ENCODE measurements at regions not wholly inside any gene's neighbourhood (a gene's known extent, or its start where the extent isn't known, plus 50 kb on each side); places are given as distances from the start of the nearest gene placed in this dataset.
"Not testable (repeated sequence)": the region's sequence is repeated elsewhere in the genome, so short reads cannot be mapped to it uniquely, and the experiment has no call there.

DNA sequence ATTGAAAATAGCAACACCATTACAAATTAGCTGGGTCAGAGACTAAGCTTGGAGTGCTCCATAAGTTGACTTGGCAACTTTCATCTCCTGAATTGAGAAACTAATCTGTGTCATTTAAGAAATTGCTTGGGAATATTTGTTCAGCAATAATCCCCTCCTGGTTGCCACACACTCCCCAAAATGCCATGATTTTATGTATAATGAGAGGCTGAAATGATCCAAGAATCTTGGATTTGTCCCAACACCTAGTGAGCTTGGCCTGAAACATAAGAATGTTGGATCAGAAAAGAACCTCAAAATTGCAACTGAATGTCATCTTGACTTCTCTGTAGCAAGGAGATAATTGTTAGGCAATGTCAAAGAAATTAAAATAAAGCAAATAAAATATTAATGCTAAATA is 805.9 kb upstream of the ADAMTS5 start:
- peak in 2 of 3 donors; percentile 12 to 30 for DNase-seq
- Histone ChIP-seq H3K4me3 (no peak overlapping the region), H3K9me3 (ENCODE audit: control insufficient read depth in 4 of 4, insufficient read depth in 3 of 4, low read length in 3 of 4) (peaks cover 0 to 2% (median 0%) of the 10 kb centered on the region in 4 donors), H3K4me1 (ENCODE audit: control insufficient read depth in 5 of 5, insufficient read depth in 5 of 5, low read length in 5 of 5) (peaks cover 0 to 3% (median 0%) of the 10 kb centered on the region in 5 donors), H3K36me3 (ENCODE audit: control insufficient read depth in 4 of 4, insufficient read depth in 4 of 4, low read length in 4 of 4) (no peaks in the 10 kb centered on the region), H3K27ac (ENCODE audit: low read depth in 1 of 2, low read length in 1 of 2) (no peak overlapping the region), H3K27me3 (ENCODE audit: control insufficient read depth in 3 of 3, insufficient read depth in 3 of 3, low read length in 2 of 3) (no peaks in the 10 kb centered on the region), H3K9ac (ENCODE audit: insufficient read depth in 1 of 2, low read length in 2 of 2) (no peak overlapping the region)
- TF ChIP-seq, protein P1, sequence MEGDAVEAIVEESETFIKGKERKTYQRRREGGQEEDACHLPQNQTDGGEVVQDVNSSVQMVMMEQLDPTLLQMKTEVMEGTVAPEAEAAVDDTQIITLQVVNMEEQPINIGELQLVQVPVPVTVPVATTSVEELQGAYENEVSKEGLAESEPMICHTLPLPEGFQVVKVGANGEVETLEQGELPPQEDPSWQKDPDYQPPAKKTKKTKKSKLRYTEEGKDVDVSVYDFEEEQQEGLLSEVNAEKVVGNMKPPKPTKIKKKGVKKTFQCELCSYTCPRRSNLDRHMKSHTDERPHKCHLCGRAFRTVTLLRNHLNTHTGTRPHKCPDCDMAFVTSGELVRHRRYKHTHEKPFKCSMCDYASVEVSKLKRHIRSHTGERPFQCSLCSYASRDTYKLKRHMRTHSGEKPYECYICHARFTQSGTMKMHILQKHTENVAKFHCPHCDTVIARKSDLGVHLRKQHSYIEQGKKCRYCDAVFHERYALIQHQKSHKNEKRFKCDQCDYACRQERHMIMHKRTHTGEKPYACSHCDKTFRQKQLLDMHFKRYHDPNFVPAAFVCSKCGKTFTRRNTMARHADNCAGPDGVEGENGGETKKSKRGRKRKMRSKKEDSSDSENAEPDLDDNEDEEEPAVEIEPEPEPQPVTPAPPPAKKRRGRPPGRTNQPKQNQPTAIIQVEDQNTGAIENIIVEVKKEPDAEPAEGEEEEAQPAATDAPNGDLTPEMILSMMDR (IDR thresholded peaks at IDR 0.05; ENCODE audit: control extremely low read depth, extremely low read depth) = no peak
- ATAC-seq (ENCODE audit: insufficient read depth, low FRiP score) = no peak

DNA sequence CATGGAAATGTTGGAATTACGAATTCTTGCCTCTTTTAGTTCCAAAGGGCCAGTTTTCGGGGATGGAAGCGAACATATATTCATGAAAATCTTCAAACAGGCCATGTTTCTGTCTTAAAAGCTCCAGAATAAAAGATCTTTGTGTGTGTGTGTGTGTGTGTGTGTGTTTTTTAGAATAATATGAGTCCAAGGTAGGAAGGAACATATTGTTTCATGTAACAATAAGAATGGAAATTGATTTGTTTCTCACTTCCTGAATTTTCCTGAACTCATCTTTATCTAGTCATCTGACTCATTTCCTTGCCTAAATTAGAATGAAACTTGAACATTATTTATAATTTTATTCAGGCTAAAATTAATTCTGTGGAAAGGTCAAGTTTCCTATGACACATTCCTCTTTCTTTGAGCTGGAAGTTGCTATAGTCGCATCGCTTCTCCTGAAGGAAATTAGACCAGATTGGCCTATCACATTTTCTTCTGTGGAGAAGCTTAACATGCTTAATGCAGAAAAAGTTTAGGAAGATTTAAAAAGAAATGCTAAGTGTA is 805.1 kb upstream of the ADAMTS5 start:
- TF ChIP-seq, protein P1 (IDR thresholded peaks at IDR 0.05; ENCODE audit: control extremely low read depth, extremely low read depth) = no peak
- peak overlapping the region in 1 of 2 donors; percentile 29 for H3K27ac ChIP-seq (ENCODE audit: low read depth in 1 of 2, low read length in 1 of 2)
- no peaks in the 10 kb centered on the region for H3K27me3 ChIP-seq (ENCODE audit: control insufficient read depth in 3 of 3, insufficient read depth in 3 of 3, low read length in 2 of 3)
- WGBS, 2 donors = 77 to 80% methylated on average over 5 of the region's 5 CpGs
- no peak overlapping the region for H3K4me3 ChIP-seq
- ATAC-seq (ENCODE audit: insufficient read depth, low FRiP score) = no peak
- no peaks in the 10 kb centered on the region for H3K9me3 ChIP-seq (ENCODE audit: control insufficient read depth in 4 of 4, insufficient read depth in 3 of 4, low read length in 3 of 4)
- no peak for DNase-seq
- no peaks in the 10 kb centered on the region for H3K36me3 ChIP-seq (ENCODE audit: control insufficient read depth in 4 of 4, insufficient read depth in 4 of 4, low read length in 4 of 4)
- no peak overlapping the region for H3K9ac ChIP-seq (ENCODE audit: insufficient read depth in 1 of 2, low read length in 2 of 2)
- H3K4me1 ChIP-seq (ENCODE audit: control insufficient read depth in 5 of 5, insufficient read depth in 5 of 5, low read length in 5 of 5) = peaks cover 0 to 3% (median 0%) of the 10 kb centered on the region in 5 donors

DNA sequence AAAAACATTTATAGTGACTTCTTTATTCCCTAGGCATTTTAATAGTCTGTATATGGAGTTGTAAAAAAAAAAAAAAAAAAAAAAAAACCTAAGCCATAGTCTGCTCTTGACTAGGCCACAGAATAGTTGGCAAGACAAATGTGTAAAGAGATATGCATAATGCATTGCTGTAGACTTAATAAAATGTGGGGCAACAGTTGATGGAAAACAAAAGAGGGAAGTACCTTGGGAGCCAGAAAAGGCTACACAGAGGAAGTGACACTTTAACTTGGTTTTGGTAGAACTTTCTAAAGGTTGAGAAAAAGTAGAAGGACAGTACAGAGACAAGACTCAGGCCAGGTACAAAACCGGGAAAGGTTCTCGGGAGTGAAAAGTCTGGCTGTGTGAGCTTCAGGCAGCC is 802.9 kb upstream of the ADAMTS5 start:
- no peaks in the 10 kb centered on the region for H3K36me3 ChIP-seq (ENCODE audit: control insufficient read depth in 4 of 4, insufficient read depth in 4 of 4, low read length in 4 of 4)
- peaks cover 0 to 3% (median 0%) of the 10 kb centered on the region in 5 donors for H3K4me1 ChIP-seq (ENCODE audit: control insufficient read depth in 5 of 5, insufficient read depth in 5 of 5, low read length in 5 of 5)

DNA sequence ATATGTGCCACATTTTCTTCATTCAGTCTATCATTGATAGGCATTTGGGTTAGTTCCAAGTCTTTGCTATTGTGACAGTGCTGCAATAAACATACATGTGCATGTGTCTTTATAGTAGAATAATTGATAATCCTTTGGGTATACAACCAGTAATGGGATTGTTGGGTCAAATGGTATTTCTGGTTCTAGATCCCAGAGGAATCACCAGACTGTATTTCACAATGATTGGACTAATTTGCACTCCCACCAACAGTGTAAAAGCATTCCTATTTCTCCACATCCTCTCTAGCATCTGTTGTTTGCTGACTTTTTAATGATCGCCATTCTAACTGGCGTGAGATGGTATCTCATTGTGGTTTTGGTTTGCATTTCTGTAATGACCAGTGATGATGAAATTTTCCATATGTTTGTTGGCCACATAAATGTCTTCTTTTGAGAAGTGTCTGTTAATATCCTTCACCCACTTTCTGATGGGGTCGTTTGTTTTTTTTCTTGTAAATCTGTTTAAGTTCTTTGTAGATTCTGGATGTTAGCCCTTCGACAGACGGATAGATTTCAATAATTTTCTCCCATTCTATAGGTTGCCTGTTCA is 801.3 kb upstream of the ADAMTS5 start:
- H3K36me3 ChIP-seq (ENCODE audit: control insufficient read depth in 4 of 4, insufficient read depth in 4 of 4, low read length in 4 of 4); H3K27ac ChIP-seq (ENCODE audit: low read depth in 1 of 2, low read length in 1 of 2); H3K4me3 ChIP-seq; H3K9me3 ChIP-seq (ENCODE audit: control insufficient read depth in 4 of 4, insufficient read depth in 3 of 4, low read length in 3 of 4); H3K4me1 ChIP-seq (ENCODE audit: control insufficient read depth in 5 of 5, insufficient read depth in 5 of 5, low read length in 5 of 5); ATAC-seq (ENCODE audit: insufficient read depth, low FRiP score); H3K27me3 ChIP-seq (ENCODE audit: control insufficient read depth in 3 of 3, insufficient read depth in 3 of 3, low read length in 2 of 3); H3K9ac ChIP-seq (ENCODE audit: insufficient read depth in 1 of 2, low read length in 2 of 2): not testable (repeated sequence)
- 82 to 87% methylated on average over 5 of the region's 5 CpGs for WGBS, 2 donors
- peak in 1 of 3 donors; percentile 18 for DNase-seq

More for the DNA sequence above, 802.9 kb upstream of the ADAMTS5 start:
- DNase-seq = no peak
- Histone ChIP-seq H3K4me3 (no peak overlapping the region), H3K9me3 (ENCODE audit: control insufficient read depth in 4 of 4, insufficient read depth in 3 of 4, low read length in 3 of 4) (no peaks in the 10 kb centered on the region), H3K27me3 (ENCODE audit: control insufficient read depth in 3 of 3, insufficient read depth in 3 of 3, low read length in 2 of 3) (no peaks in the 10 kb centered on the region), H3K9ac (ENCODE audit: insufficient read depth in 1 of 2, low read length in 2 of 2) (no peak overlapping the region), H3K27ac (ENCODE audit: low read depth in 1 of 2, low read length in 1 of 2) (no peak overlapping the region)
- TF ChIP-seq, protein P1 (IDR thresholded peaks at IDR 0.05; ENCODE audit: control extremely low read depth, extremely low read depth) = no peak
- no peak for ATAC-seq (ENCODE audit: insufficient read depth, low FRiP score)
- 86 to 97% methylated on average over 2 of the region's 2 CpGs for WGBS, 2 donors

Measured in lung (tissue), 11 donors.